ENCODE measurements at regions not wholly inside any gene's neighbourhood (a gene's known extent, or its start where the extent isn't known, plus 50 kb on each side); places are given as distances from the start of the nearest gene placed in this dataset.

- TF ChIP-seq, protein P1, sequence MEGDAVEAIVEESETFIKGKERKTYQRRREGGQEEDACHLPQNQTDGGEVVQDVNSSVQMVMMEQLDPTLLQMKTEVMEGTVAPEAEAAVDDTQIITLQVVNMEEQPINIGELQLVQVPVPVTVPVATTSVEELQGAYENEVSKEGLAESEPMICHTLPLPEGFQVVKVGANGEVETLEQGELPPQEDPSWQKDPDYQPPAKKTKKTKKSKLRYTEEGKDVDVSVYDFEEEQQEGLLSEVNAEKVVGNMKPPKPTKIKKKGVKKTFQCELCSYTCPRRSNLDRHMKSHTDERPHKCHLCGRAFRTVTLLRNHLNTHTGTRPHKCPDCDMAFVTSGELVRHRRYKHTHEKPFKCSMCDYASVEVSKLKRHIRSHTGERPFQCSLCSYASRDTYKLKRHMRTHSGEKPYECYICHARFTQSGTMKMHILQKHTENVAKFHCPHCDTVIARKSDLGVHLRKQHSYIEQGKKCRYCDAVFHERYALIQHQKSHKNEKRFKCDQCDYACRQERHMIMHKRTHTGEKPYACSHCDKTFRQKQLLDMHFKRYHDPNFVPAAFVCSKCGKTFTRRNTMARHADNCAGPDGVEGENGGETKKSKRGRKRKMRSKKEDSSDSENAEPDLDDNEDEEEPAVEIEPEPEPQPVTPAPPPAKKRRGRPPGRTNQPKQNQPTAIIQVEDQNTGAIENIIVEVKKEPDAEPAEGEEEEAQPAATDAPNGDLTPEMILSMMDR (IDR thresholded peaks at IDR 0.05; ENCODE audit: unreplicated experiment), result no peak
- DNase-seq (ENCODE audit: unreplicated experiment), result no peak
- Mint-ChIP-seq H3K9me3 (ENCODE audit: unreplicated experiment) (peaks cover 5% of the 10 kb centered on the region), H3K36me3 (ENCODE audit: insufficient read depth, unreplicated experiment) (no peaks in the 10 kb centered on the region), H3K27me3 (ENCODE audit: insufficient read depth, unreplicated experiment) (no peaks in the 10 kb centered on the region), H3K27ac (ENCODE audit: low read depth, unreplicated experiment) (no peak overlapping the region), H3K4me1 (ENCODE audit: insufficient read depth, unreplicated experiment) (peaks cover 5% of the 10 kb centered on the region), H3K4me3 (ENCODE audit: unreplicated experiment) (no peak overlapping the region)
- BruUV-seq (replicated peaks), result no TSS peak
- ChIA-PET POLR2A (no interaction called here), CTCF (interaction anchor here (0.6 kb wide), 1 partner anchor 1087 kb away, joined by 3 read pairs; no protein-coding TSS in a partner anchor)
- intact Hi-C loops (cut with micrococcal nuclease), result no loop called here
These were observed 100.6 kb upstream of the CNTNAP4 start for GRCh38 chr16:76176616-76177015.

DNA sequence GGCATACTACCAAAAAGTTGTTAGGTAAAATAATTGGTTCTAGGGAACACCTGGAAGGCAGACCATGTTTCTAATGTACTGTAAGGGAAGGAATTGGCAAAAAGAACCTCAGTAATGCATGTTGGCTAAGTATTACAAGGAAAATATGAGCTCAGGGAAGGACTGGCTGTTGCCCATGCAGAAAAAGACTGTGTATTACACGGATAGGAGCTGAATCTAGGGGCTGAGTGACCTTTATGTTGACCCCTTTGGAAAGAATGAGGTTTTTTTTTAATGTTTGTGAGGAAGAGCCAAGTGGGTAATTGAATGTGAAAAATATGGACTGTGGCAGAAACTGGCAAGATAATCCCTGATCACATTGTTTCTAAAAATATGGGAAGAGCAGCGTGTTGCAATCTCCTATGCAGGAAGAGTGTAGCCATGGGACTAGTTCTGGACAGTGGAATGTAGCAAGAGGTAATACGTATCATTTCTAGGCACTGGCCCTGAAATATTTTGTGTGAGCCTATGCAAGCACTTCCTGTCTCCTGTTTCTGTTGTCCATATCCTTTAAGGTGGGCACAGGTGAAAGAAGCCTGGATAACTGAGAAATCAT is 95.1 kb upstream of the CNTNAP4 start:
- intact Hi-C loops (cut with micrococcal nuclease), result no loop called here

DNA sequence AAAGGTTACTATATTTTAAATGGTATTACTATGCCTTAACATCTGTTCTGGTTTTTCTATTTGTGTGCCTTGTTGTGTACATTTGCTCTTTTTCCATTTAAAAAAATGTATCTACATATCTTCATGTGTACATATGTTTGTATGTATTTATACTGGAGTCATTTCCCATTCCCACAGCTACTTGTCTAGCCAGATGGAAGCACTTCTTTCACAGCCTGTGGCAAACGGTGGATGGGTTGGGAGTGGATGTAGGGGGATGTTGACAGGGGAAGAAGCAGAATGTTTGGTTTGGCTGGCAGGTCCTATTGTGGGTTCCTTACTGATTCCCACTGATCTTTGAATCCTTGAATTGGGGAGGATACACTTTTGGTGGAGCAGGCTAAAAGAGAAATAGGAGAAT is 93.6 kb upstream of the CNTNAP4 start:
- Mint-ChIP-seq H3K4me3 (ENCODE audit: unreplicated experiment) (no peak overlapping the region), H3K36me3 (ENCODE audit: insufficient read depth, unreplicated experiment) (no peaks in the 10 kb centered on the region), H3K27ac (ENCODE audit: low read depth, unreplicated experiment) (no peak overlapping the region), H3K27me3 (ENCODE audit: insufficient read depth, unreplicated experiment) (no peaks in the 10 kb centered on the region), H3K4me1 (ENCODE audit: insufficient read depth, unreplicated experiment) (peaks cover 6% of the 10 kb centered on the region), H3K9me3 (ENCODE audit: unreplicated experiment) (peaks cover 13% of the 10 kb centered on the region)
- POLR2A ChIA-PET, result interaction anchor here (2.6 kb wide), 1 partner anchor 11 kb away, joined by 12 read pairs; no protein-coding TSS in a partner anchor
- intact Hi-C loops (cut with micrococcal nuclease), result no loop called here
- DNase-seq (ENCODE audit: unreplicated experiment), result no peak
- no TSS peak for BruUV-seq (replicated peaks)
- CTCF ChIA-PET, result interaction anchor here (0.7 kb wide), 1 partner anchor 14 kb away, joined by 3 read pairs; no protein-coding TSS in a partner anchor
- TF ChIP-seq, protein P1 (IDR thresholded peaks at IDR 0.05; ENCODE audit: unreplicated experiment), result no peak

More for the DNA sequence above, 95.1 kb upstream of the CNTNAP4 start:
- peaks cover 6% of the 10 kb centered on the region for H3K4me1 Mint-ChIP-seq (ENCODE audit: insufficient read depth, unreplicated experiment)
- H3K36me3 Mint-ChIP-seq (ENCODE audit: insufficient read depth, unreplicated experiment), result no peaks in the 10 kb centered on the region
- BruUV-seq (replicated peaks), result no TSS peak
- peaks cover 8% of the 10 kb centered on the region for H3K9me3 Mint-ChIP-seq (ENCODE audit: unreplicated experiment)
- no peak overlapping the region for H3K27ac Mint-ChIP-seq (ENCODE audit: low read depth, unreplicated experiment)
- CTCF ChIA-PET, result interaction anchor here (0.6 kb wide), 2 partner anchors 26 to 725 kb away, joined by 3 to 4 read pairs; no protein-coding TSS in a partner anchor
- TF ChIP-seq, protein P1 (IDR thresholded peaks at IDR 0.05; ENCODE audit: unreplicated experiment), result no peak
- POLR2A ChIA-PET, result interaction anchor here (2.6 kb wide), 1 partner anchor 12 kb away, joined by 12 read pairs; no protein-coding TSS in a partner anchor
- H3K27me3 Mint-ChIP-seq (ENCODE audit: insufficient read depth, unreplicated experiment), result no peaks in the 10 kb centered on the region
- DNase-seq (ENCODE audit: unreplicated experiment), result peak; percentile 5
- H3K4me3 Mint-ChIP-seq (ENCODE audit: unreplicated experiment), result no peak overlapping the region

GRCh38 chr16:76190057-76190456 is 87.1 kb upstream of the CNTNAP4 start:
- Mint-ChIP-seq H3K27me3 (ENCODE audit: insufficient read depth, unreplicated experiment) (no peaks in the 10 kb centered on the region), H3K27ac (ENCODE audit: low read depth, unreplicated experiment) (no peak overlapping the region), H3K4me3 (ENCODE audit: unreplicated experiment) (no peak overlapping the region), H3K9me3 (ENCODE audit: unreplicated experiment) (peaks cover 13% of the 10 kb centered on the region), H3K36me3 (ENCODE audit: insufficient read depth, unreplicated experiment) (no peaks in the 10 kb centered on the region), H3K4me1 (ENCODE audit: insufficient read depth, unreplicated experiment) (peaks cover 18% of the 10 kb centered on the region)
- BruUV-seq (replicated peaks), result no TSS peak
- intact Hi-C loops (cut with micrococcal nuclease), result no loop called here
- CTCF ChIA-PET, result no interaction called here
- TF ChIP-seq, protein P1 (IDR thresholded peaks at IDR 0.05; ENCODE audit: unreplicated experiment), result no peak
- POLR2A ChIA-PET, result no interaction called here
- DNase-seq (ENCODE audit: unreplicated experiment), result no peak
